Amniotic epithelial cell (primary cell): ENCODE measurements at regions not wholly inside any gene's neighbourhood (a gene's known extent, or its start where the extent isn't known, plus 50 kb on each side); places are given as distances from the start of the nearest gene placed in this dataset.
A peak's percentile ranks its signal among the peaks of the same experiment; 100 is the strongest.

Experiments
- DNase-seq: peaks from one replicate; pipeline ENCODE4 v3.0.0-alpha.2; 2010; ENCODE audit warnings: low read depth

DNA sequence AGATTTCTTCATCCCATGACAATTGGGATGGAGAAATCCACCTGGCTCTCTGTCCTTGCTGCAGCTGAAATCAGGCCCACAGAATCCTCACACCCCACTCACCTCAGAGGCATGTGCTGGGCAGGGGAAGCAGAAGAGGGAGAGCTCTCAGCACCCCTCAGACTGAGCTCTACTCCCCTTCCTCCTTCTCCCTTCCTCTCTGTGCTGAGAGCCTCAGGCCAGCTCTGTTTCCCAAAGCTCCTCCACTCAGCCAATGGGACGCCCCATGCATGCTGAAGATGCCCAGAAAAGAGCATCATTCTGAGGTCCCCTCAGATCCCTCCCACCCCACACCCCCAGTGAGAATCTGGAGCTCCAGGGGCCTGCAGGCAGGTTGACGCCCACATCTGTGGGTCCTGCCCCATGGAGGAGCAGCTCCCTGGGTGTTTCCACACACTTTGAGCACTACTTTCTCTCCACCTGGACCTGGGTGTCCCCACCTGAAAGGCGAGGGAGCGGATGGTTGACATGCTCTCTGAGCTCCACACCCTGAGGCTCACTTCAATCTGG, 637.7 kb upstream of the ID2 start:
- DNase-seq, result no peak

DNA sequence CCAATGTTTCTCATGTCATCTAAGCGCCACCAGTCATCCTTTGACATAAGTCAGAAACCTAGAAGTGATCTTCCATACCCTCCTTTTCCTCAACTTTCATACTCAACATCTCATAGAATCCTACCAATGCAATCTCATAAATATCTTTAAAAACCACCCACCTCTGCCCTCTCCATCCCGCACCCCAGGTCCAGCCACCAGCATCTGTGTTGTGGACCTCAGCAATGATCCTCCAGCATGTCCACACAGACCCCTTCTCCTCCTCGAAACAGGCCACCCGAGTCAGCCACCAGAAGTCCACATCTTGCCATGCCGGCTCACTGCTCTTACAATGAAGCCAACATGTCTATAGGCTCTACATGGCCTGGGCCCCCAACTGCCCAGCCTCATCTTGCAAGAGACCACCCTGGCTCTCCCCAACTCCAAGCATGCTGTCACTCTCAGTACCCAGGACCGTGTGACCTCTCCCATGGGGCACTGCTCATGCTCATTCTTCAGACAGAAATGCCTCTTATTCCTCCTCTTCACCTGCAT, 636.7 kb upstream of the ID2 start:
- DNase-seq, result no peak

DNA sequence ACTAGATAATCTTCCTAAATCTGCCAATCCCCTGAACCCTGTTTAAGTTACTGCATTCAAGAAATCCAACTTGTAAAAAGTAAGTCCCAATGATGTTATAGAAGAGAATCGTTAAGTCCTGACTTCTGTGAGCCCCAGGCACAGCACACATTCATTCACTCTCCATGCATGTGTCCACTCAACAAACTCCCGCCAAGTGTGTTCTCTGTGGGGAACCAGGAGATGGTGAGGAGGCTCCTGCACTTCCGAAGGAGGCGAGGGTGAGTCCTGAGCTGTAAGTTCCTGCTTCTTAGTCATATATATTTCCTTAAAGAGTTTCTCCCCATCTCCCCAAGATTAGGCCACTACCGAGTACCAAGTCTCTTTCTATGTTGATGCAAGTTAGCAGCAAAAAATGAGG, 635.0 kb upstream of the ID2 start:
- DNase-seq, result no peak

DNA sequence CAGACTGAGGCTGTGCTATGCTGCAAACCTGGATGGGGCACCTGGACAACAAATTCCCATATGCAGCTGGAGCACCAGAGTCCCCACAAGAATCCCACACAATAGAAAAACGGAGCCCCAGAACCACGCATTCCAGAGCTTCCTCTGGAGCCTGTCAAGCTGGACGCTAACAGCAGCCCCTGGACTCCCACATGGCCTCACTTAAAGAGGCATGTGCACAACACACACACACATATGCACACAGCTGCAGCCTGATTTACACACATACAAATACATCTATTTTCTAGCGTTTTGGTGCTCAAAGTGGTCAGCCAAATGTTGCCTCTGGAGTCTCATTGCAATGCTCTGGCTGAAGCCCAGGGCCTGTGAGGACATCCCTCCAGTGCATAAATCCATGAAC, 632.7 kb upstream of the ID2 start:
- DNase-seq, result peak; percentile 34

DNA sequence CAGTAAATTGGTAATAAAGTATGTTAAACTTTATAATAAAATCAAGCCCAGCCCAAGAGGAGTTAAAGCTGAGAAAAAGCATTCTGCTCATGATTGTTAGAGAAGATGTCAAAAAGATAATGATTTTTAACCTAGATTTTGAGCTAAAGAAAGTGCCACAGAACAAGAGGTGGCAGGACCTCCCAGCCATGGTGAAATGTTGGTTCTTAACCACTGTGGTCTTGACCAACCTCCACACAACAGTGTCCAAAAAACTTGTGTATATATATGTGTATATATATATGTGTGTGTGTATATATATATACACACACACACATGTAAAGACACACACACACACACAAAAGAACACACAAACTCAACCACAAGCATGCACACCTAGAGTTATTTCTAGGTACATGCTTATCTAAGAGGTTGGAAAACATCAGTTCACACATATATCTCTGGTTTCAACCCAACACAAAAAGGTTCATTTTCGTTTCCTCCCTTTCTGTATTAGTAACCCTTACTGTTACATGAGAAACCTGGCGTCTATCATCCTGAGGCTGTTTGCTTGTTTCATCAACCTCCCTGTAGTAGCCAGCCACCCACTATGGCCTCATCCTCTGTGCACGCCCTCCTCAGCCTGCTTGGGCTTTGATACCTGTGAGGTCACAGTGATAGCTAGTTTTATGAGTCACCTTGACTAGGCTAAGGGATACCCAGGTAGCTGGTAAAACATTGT, 631.8 kb upstream of the ID2 start:
- DNase-seq, result no peak

DNA sequence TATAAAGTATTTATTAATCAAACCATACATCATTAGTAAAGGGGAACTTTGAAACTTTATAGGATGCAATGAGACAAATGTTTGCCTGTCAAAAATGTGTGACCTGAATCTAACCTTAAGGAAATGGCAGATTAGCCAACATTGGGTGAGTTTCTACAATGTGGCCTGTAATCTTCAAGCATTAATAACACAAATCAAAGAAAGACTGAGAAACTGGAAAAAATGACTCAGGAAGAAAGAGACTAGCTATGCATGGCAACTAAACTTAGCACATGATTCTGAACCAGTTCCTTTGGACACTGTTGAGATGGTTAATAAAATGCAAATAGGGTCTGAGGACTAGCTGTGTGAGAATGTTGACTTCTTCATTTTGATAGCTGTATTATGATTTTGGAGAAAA, 628.6 kb upstream of the ID2 start:
- DNase-seq, result peak; percentile 19

DNA sequence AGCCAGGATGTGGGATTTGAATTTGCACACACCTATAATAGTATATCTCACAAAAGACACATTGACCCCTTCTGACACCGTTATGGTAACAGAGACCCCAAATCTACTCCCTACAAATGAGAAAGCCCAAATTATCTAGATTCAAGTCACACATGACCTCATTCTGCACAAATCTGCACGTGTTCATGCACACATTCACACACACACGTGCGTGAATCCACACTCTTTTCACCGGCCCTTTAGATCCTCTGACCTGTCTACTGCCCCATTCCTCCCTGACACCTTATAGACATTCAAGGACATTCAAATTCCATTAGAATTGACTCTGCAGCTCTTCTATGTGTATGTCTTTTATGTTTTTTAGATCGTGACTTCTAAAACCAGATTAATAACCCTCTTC, 627.8 kb upstream of the ID2 start:
- DNase-seq, result no peak

DNA sequence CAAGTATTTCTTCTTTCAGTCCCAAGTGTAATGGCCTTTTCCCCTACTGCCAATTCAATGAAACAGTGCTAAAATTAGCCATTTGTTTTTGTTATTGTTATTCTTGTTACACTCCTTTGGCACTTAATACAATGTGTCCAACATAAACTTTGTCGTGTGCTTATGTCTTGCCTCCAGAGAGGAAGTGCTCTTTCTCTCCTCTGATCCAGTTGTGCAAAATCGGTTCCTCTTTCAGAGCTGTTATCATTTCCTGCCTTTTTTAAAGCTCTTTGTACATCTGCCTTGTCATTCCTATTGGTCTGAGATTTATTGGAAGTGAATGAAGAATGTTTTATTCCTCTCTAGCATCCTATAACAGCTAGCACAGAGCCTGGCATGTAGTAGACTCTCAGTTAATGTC, 623.2 kb upstream of the ID2 start:
- no peak for DNase-seq

DNA sequence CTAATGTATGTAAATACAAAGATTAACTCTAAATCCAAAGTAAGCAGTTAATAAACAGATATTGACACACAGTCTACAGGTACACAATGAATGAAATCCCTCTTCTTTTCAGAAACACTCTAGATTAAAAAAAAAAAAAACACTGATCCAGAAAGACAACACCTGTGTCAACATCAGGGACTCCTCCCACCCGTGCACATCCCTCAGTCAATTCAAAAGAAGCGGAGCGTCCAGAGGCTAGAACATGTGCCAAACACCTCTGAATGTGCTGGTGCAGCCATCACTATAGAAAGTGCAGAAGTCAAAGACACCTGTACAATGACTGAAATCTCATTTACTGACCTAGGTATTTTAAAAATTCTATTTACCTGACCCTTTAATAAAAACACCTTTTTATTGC, 622.6 kb upstream of the ID2 start:
- DNase-seq, result no peak

DNA sequence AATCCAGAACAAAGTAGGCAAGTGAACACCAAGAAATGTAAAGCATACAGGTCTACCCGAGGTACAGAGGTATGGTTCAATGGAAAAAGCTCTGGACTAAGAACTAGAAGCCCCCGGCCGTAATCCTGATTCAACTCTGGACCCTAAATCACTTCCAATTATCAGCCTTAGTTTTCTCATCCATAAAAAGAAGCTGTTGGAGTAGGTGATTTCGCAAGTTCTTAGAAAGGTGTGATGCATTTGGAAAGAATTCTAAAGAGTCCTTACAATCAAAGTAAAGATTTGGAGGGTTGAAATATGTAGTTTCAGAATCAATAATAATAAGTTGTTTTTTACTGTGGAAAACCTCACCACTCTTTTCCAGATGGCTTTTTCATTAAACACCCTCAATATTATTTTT, 622.1 kb upstream of the ID2 start:
- no peak for DNase-seq

DNA sequence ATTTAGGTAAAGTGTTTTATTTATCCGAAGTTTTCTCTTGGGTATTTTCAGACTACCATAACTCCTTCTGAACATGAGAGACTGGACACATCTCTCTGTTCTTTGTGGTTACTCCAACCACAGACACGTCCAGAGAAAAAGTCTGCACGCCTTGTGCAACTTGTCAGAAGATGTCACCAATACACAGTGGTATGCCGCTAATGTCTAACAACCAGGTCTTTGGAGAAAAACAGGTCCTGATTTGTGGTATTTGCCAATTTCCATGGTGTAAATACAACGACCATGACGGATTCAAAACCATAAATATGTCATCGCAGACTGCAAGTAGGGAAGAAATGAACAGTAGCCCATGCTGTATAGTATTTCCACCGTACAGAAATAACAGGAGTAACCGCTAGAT, 620.6 kb upstream of the ID2 start:
- no peak for DNase-seq

DNA sequence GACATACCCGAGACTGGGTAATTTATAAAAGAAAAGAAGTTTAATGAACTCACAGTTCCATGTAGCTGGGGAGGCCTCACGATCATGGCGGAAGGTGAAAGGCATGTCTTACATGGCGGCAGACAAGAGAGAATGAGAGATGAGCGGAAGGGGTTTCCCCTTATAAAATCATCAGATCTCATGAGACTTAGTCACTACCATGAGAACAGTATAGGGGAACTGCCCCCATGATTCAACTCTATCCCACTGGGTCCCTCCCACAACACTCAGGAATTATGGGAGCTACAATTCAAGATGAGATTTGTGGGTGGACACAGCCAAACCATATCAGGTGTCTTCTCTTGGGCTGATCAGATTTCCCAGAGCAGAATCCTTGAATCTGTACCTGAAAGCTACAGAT, 617.3 kb upstream of the ID2 start:
- no peak for DNase-seq

DNA sequence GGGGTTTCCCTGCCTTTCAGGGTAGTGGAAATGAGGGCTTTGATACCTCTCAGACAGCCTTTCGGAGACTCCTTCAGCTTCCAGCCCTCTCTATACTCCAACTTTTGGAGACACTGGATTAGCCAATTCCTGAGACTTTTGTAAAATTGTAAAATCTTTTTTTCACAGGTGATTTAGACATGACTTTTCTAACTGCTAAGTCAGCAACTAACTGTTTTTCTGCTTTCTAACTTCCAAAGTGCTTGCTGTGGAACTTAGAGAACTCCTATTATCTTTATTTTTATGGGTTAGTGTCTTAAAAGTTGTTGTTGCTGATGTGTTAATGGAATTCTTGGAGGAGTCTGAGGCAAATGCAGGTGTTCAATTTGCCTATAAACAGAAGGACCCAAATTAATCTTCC, 616.7 kb upstream of the ID2 start:
- no peak for DNase-seq

DNA sequence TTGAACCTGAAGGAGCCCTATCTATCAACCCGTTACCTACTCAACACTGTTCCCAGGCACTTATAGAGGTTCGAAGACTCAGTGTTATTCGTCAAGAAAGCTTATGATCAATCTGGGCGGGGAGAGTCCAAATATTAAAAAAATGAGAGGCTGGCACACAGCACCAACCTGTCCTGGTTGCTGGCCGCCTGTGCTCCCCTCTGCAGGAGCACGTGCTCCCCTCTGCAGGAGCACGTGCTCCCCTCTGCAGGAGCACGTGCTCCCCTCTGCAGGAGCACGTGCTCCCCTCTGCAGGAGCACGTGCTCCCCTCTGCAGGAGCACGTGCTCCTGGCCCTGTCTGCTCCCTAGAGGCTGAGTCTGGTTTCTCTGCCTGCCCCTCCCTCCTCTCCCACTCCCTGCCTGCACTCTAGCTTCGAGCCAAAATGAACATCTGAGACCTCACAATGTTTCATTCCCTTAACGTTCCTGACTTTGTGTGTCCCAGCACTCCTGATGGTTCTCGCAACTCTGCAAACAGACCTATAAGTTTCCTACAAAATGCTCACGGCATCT, 614.0 kb upstream of the ID2 start:
- DNase-seq, result no peak

DNA sequence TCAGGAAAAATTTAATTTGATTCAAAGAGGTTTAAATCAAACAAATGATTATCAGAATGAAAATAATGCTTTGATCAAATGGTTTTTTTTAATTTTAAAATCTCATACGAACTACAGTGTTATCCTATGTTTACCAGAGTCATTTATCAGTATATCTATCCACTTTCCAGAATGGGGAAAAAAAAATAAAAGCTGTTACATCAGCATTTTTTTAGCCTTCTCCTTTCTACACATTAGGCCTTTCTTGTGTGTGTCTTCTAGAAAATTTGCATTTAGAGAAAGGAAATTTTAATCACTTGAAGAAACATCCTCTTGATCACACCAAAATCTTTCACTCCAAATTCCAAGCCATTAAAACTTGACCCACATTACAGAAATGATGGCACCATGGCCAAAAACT, 608.9 kb upstream of the ID2 start:
- DNase-seq, result no peak

DNA sequence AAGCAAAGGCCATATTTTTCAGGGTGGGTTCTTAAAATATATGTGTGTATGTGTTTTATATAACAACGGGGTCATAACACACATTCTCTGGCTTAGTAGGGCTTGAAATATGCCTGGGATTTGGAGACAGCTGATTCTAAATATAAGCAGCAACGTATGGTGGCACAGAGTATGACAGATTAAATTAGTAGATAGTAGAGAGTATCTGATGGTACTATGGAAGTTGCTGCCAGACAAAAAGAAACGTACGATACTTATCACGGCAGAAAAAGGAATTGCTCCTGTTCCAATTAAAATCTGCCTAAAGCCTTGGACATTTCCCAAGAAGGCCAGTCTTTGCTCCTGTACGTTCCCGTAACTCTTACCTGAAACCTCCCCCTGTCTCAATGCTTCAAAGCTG, 607.9 kb upstream of the ID2 start:
- DNase-seq, result no peak

DNA sequence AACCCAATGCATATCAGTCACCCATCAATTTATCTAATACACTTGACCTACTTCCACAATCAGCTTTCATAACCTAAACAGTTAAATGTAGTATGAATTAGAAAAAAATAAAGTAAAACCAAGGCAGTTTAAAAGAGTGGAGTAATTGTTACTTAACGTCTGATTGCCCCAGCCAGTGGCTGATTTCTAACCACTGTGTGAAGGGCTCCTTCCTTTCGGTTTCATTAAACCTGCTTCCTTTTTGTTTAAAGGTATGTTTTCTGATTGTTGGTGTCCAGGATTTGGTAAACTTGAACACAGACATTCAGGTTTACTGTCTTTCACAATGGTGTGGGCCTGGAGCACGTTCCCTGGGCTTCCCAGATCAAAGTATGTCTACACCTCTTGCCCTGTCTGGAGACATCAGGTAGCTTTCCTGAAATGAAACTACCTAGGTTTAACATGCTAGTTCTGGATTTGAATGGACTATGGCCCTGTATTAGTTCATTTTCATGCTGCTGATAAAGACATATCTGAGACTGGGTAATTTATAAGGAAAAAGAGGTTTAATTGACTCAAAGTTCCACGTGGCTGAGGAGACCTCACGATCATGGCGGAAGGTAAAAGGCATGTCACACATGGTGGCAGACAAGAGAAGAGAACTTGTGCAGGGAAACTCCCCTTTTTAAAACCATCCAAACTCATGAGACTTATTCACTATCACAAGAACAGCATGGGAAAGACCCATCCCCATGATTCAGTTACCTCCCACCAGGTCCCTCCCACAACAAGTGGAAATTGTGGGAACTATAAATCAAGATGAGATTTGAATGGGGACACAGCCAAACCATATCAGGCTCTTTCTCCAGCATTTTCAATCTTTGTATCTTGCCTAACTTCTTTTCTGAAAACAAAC, 605.2 kb upstream of the ID2 start:
- DNase-seq, result no peak

DNA sequence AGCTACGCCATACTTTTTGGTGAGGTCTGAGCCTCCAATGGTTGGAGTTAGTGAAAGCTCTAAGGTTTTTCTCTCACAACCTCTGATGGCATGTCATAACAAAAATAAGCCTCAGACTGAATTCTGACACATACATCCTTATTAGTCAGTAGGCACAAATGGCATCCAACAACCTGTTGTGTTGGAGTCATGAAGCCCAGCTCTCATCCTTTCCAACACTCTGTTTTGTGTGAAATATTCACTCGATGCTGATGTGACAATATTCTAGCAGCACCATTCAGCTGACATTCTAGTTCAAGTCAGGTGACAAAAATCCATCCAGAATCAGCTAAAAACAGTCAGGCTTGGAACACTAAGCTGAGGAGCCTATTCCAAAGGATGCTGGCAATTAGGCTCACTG, 603.2 kb upstream of the ID2 start:
- no peak for DNase-seq

DNA sequence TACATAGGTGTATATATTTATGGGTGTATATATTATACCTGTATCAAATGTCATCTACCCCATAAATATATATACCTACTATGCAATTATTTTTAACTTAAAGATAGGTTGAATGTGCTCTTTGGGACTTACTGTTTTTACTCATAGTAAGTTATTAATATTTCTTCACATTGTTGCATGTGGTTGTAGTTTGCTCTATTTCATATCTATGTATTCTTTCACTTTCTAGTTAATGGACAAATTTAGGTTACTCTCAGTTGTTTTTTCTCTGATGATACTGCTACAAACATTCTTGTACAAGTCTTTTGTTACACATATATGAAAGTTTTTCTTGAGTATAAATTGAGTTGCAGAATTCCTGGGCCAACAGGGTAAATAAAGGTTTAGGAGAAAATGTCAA, 601.8 kb upstream of the ID2 start:
- no peak for DNase-seq

DNA sequence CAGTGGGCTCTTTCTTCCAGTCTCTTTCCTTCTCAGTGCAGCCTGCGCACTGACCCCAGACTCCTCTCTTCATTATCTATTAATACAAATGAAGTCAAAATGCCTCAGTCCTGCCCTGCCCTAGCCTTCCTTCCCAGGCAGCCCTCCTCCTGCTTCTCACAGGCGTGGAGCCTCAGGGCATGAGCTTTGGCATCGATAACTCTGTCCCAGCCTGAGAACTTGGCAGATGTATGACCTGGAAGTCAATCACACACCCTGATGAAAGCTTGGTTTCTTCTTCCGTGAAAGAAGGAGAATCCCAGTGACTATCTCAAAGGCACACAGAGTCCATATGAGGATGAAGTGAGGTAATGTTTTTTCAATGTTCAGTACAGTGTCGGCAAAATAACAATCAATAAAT, 600.7 kb upstream of the ID2 start:
- no peak for DNase-seq

DNA sequence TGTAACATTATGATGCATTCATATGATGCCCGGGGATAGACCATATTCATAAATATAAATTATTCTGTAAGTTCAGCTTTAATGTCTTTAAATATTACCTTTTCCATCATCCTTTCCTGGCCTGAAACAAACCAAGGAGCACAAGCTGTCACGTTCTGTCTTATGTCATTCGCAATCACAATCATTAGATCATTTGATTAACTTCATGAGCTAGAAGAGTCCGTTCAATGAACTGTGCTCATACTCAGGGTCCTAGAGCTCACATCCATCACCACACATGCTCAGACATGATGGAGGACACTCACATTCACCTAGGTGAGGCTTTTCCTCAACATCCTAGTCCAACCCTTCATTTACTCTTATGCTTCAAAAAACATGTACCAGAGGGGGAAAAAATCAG, 599.0 kb upstream of the ID2 start:
- DNase-seq, result no peak

DNA sequence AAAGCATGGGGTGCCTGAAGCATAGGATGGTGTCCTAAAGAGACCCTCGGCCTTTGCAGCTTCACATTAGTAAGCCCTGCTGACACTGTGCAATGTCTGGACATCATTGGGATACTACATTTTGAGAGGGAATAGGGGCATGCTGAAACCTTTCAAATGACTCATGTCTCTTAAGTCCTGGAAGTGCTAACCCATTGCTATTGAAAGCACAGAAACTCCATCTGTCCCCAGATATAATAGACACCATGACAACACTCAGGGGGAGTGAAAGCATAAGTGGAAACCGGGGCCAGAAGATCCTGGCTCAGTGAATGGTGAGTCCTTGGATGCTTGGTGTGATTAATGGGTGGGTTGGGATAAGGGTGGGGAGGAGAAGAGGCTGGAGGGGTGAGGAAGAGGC, 595.5 kb upstream of the ID2 start:
- peak; percentile 13 for DNase-seq
